ENCODE measurements at regions not wholly inside any gene's neighbourhood (a gene's known extent, or its start where the extent isn't known, plus 50 kb on each side); places are given as distances from the start of the nearest gene placed in this dataset.

- H3K27ac Mint-ChIP-seq: no peak overlapping the region; a peak in 1 of 7 replicates
- no peak overlapping the region for H4K5ac ChIP-seq (ENCODE audit: insufficient read length, low read depth, low read length)
- no peak overlapping the region for H4K91ac ChIP-seq (ENCODE audit: insufficient read length, low read depth, low read length)
- no peak overlapping the region for H3K9ac ChIP-seq (ENCODE audit: extremely low read depth, insufficient read length, low read length)
- H3K79me2 ChIP-seq (ENCODE audit: insufficient read depth, low read length): no peaks in the 10 kb centered on the region
- no peak overlapping the region for H2BK12ac ChIP-seq (ENCODE audit: insufficient read length, low read depth, low read length)
- no peak overlapping the region for H3K23ac ChIP-seq (ENCODE audit: insufficient read length, low read depth, low read length)
- H2AFZ ChIP-seq (ENCODE audit: low read length): no peak overlapping the region
- no peak overlapping the region for H3K27ac ChIP-seq (ENCODE audit: insufficient read length, low read depth, low read length)
- H3K9me3 ChIP-seq (ENCODE audit: control insufficient read depth, low read depth, low read length): no peaks in the 10 kb centered on the region
- no peak overlapping the region for H3K4me3 Mint-ChIP-seq
- H3K56ac ChIP-seq (ENCODE audit: insufficient read length, low read depth, low read length): no peak overlapping the region
- H2BK15ac ChIP-seq (ENCODE audit: low read depth, low read length): no peak overlapping the region
- DNase-seq: no peak
- H3K4me2 ChIP-seq (ENCODE audit: insufficient read depth, insufficient read length, low read length): no peak overlapping the region
- H3K18ac ChIP-seq (ENCODE audit: insufficient read length, low read depth, low read length): no peak overlapping the region
- H3K23me2 ChIP-seq (ENCODE audit: insufficient read length, low read depth, low read length, poor library complexity, severe bottlenecking): no peaks in the 10 kb centered on the region
- no peak overlapping the region for H2BK120ac ChIP-seq (ENCODE audit: low read depth, low read length, poor library complexity, severe bottlenecking)
- no peak overlapping the region for H3K4ac ChIP-seq (ENCODE audit: low read depth, low read length)
- H3T11ph ChIP-seq (ENCODE audit: low read length): no peak overlapping the region
- H3K79me1 ChIP-seq (ENCODE audit: insufficient read depth, low read depth, low read length, poor library complexity, severe bottlenecking): no peaks in the 10 kb centered on the region
- H3K36me3 Mint-ChIP-seq (ENCODE audit: insufficient read depth in 1 of 3, low read depth in 3 of 3): peaks cover 0 to 13% (median 2%) of the 10 kb centered on the region in 3 experiments; a peak in 3 of 7 replicates
- no peak overlapping the region for H2BK5ac ChIP-seq (ENCODE audit: insufficient read length, low read length)
- H4K8ac ChIP-seq (replicated peaks; ENCODE audit: insufficient read length, low read depth, low read length): no peak overlapping the region
- no peak for TF ChIP-seq CTCF (conservative IDR thresholded peaks at IDR 0.05)
- no peaks in the 10 kb centered on the region for H3K27me3 Mint-ChIP-seq (ENCODE audit: low read depth)
- H3K14ac ChIP-seq (ENCODE audit: insufficient read depth, low read length): no peak overlapping the region
- H2AK5ac ChIP-seq (ENCODE audit: insufficient read length, low read length): no peak overlapping the region
- H3K4me1 Mint-ChIP-seq: peaks cover 5 to 13% of the 10 kb centered on the region in 2 experiments; a peak in 3 of 4 replicates
- peaks cover 8 to 17% of the 10 kb centered on the region in 2 experiments for H3K9me3 Mint-ChIP-seq
- H4K20me1 ChIP-seq (ENCODE audit: control insufficient read depth, insufficient read depth, insufficient read length): no peaks in the 10 kb centered on the region
- no peak overlapping the region for H2BK20ac ChIP-seq (ENCODE audit: low read depth, low read length, poor library complexity, severe bottlenecking)
- H3K27me3 ChIP-seq (ENCODE audit: insufficient read depth, low read length): no peaks in the 10 kb centered on the region
- WGBS (ENCODE audit: extremely low coverage, insufficient read length, low lambda C conversion rate): no CpG with 5 or more reads among the region's 2 CpGs
- no peaks in the 10 kb centered on the region for H3K4me1 ChIP-seq (ENCODE audit: insufficient read depth, low read length)
These were observed 57.3 kb upstream of the SLC35B3 start for GRCh38 chr6:8492536-8493133.

Measured in H9 (cell line).